Stimulated activated CD8-positive, alpha-beta memory T cell treated with anti-CD3 and anti-CD28 coated beads, Interleukin-15, amount 100 ng/mL, for 4 hours (primary cell): ENCODE measurements at regions not wholly inside any gene's neighbourhood (a gene's known extent, or its start where the extent isn't known, plus 50 kb on each side); places are given as distances from the start of the nearest gene placed in this dataset.

Experiments used
- DNase-seq, 2 donors: peaks; one replicate each; pipeline ENCODE4 v3.0.0-alpha.2; 2020; ENCODE audit warnings: low read depth in 2 of 2

GRCh38 chr10:7478727-7479457 lies 68.1 kb upstream of the SFMBT2 start:
- no peak for DNase-seq

DNA sequence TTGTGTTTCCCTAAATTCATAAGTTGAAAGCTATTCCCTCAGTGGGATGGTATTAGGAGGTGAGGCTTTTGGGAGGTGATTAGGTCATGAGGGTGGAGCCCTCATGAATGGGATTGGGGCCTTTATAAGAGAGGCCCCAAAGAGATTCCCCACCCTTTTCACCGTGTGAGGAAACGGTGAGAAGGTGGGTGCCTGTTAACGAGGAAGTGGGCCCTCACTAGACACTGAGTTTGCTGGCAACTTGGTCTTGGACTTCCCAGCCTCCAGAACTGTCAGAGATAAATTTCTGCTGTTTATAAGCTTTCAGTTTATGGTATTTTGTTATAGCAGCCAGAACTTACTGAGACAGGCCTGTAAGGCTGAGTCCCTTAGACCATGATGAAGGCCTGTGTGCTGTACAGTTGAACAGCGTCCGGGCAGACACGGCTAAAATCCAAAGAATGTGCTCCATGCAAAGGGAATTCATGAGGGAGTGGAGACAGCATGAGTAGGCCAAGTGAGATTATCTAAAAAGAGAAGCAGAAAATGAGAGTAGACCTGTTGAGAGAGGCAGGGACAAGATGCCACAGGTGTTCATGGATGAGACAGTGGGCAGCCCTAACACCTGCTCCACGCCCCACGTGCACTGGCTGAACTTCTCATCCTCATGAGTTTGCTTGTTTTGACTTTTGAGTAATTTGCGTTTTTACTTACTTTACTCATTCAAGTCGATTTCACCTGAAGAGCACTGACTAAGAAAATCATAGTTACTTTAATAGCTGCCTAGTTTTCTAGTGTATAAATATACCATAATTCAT lies 66.9 kb upstream of the SFMBT2 start:
- no peak for DNase-seq

- DNase-seq: no peak
These were observed 65.1 kb upstream of the SFMBT2 start for GRCh38 chr10:7475939-7476338.

DNA sequence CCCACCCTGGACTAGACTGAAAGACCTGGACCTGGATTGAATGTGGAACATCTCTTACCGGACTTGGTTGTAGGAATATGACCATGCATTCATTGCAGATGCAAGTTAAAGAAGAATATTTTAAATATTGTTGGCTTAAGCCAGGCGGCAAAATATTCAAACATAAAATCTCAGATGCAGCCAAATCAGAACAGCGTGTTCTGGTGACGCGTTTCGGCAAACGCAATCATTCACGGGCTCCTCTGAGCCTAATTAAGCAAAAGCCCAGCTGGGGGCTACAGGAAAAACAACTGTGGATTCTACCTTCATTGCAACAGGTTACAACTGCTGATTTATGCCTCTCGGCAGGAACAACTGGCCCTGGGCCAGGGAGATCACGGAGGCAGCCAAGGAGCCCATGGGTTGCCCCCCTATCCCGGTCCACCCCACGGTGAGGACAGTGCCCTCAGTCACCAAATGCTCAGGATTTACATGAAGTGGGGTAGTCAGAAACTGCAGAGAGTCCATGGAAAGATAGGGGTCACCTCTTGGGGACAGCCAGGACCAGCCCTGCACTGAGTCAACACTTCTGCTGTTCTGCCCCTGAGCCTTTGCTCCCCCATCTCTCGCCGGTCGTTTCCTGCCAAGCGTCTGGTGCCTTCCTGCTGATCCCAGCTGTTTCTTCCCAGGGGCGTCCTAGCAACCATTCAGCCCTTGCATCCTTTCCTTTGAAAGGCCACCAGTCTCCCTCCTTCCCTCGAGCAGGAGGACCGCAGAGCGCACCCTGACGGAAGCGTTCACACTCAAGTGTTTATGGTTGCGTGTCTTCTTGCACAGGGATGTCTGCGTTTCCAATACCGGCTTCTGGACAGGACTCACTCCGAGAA lies 64.4 kb upstream of the SFMBT2 start:
- DNase-seq: no peak

DNA sequence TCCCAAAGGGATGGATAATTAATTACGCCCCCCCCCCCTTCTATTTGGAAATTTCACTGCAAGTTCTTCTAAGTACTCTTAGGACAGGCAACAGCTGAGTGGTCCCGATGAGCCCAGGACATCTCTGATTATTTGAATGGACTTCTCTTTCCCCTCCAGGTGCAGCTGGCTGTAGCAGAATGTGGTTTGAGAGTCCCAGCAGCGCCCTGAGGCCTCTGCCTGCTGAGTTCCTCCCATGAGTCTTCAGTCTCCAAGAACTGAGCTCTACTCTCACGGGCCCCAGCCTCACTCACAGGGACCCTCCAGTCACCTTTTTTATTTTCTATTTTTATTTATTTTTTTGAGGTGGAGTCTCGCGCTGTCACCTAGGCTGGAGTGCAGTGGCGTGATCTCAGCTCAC lies 63.6 kb upstream of the SFMBT2 start:
- no peak for DNase-seq

GRCh38 chr10:7473474-7473873 lies 62.6 kb upstream of the SFMBT2 start:
- DNase-seq: no peak

- no peak for DNase-seq
These were observed 61.0 kb upstream of the SFMBT2 start for GRCh38 chr10:7471720-7472367.

DNA sequence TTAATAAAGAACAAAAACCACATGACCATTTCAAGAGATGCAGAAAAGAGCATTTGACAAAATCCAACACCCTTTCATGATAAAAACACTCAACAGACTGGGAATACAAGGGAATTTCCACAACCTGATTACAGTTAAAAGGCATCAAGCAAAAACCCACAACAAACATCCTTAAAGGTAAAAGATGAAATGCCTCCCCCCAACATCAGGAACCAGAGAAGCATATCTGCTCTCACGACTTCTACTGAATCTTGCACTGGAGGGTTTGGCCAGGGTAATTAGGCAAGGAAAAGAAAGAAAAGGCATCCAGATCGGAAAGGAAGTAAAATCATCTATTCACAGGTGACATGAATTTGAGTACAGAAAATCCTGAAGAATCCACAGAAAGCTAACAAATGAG lies 59.5 kb upstream of the SFMBT2 start:
- DNase-seq: no peak

GRCh38 chr10:7467031-7467667 lies 56.3 kb upstream of the SFMBT2 start:
- DNase-seq: no peak

DNA sequence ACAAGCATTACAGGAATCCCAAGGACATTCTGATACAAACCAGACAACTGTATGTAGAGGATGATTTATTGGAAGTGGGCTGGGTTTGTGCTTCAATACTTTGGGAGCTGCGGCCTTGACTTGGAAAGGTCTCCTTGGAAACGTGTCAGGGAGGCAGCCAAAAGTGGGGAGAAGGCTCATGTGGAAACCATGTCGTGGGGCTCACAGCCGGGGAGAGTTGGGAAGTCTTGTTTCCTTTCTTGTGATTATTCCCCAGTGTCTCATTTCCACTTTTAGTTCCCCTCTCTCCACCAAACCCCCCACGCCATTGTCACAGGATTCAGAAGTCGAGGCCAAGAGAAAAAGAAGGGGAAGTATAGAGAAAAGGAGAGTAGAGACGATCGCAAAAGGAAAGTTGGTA lies 53.9 kb upstream of the SFMBT2 start:
- no peak for DNase-seq
